ENCODE measurements at regions not wholly inside any gene's neighbourhood (a gene's known extent, or its start where the extent isn't known, plus 50 kb on each side); places are given as distances from the start of the nearest gene placed in this dataset.

DNA sequence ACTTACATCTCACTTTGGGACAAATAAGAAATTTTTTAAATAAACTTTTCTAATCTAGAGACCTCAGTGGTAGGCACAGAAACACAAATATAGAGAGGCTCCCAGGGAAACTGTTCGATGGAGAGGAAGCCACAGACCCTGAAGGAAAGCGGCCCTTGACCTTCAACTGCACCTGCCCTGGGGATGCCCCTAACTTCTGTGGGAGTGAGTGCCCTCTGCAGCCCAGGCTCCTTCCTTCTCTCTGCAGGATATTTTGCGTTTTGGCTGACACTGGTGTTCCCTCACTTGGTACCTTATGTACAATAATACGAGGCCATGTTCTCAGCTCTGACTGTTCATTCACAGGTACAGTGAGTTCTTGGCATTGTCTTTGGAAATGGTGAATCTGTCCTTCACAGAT lies 64.8 kb upstream of the MAL start:
- H4K20me1 ChIP-seq (ENCODE audit: insufficient read depth): no peaks in the 10 kb centered on the region
- no peaks in the 10 kb centered on the region for H3K9me2 ChIP-seq (ENCODE audit: insufficient read depth)
- RAD21 ChIA-PET (ENCODE audit: low non-redundant PET in 1 of 2, low total read pairs in 2 of 2, uncharacterized antibody in 2 of 2, unreplicated experiment in 2 of 2): no interaction called here
- no peak overlapping the region for H3K4me2 ChIP-seq (ENCODE audit: low read length)
- H3K9me3 ChIP-seq (ENCODE audit: control insufficient read depth in 1 of 2, insufficient read depth in 1 of 2, low read depth in 1 of 2, low read length in 2 of 2): no peaks in the 10 kb centered on the region
- CTCF ChIA-PET: no interaction called here
- H2AFZ ChIP-seq (ENCODE audit: low read depth, low read length, poor library complexity, severe bottlenecking): no peak overlapping the region
- TF ChIP-seq, protein P1, sequence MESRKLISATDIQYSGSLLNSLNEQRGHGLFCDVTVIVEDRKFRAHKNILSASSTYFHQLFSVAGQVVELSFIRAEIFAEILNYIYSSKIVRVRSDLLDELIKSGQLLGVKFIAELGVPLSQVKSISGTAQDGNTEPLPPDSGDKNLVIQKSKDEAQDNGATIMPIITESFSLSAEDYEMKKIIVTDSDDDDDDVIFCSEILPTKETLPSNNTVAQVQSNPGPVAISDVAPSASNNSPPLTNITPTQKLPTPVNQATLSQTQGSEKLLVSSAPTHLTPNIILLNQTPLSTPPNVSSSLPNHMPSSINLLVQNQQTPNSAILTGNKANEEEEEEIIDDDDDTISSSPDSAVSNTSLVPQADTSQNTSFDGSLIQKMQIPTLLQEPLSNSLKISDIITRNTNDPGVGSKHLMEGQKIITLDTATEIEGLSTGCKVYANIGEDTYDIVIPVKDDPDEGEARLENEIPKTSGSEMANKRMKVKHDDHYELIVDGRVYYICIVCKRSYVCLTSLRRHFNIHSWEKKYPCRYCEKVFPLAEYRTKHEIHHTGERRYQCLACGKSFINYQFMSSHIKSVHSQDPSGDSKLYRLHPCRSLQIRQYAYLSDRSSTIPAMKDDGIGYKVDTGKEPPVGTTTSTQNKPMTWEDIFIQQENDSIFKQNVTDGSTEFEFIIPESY (IDR thresholded peaks at IDR 0.05; ENCODE audit: extremely low read depth, insufficient replicate concordance, low read length): no peak
- no peak for TF ChIP-seq SIN3A (IDR thresholded peaks at IDR 0.05; ENCODE audit: low read depth)
- TF ChIP-seq, protein P2, sequence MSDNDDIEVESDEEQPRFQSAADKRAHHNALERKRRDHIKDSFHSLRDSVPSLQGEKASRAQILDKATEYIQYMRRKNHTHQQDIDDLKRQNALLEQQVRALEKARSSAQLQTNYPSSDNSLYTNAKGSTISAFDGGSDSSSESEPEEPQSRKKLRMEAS (IDR thresholded peaks at IDR 0.05): no peak
- TF ChIP-seq CEBPB (IDR thresholded peaks at IDR 0.05; ENCODE audit: low read depth): no peak
- TF ChIP-seq FOSL1 (IDR thresholded peaks at IDR 0.05; ENCODE audit: low read depth): no peak
- TF ChIP-seq EZH2phosphoT487 (IDR thresholded peaks at IDR 0.05; ENCODE audit: borderline replicate concordance): no peak
- TF ChIP-seq, protein P3, sequence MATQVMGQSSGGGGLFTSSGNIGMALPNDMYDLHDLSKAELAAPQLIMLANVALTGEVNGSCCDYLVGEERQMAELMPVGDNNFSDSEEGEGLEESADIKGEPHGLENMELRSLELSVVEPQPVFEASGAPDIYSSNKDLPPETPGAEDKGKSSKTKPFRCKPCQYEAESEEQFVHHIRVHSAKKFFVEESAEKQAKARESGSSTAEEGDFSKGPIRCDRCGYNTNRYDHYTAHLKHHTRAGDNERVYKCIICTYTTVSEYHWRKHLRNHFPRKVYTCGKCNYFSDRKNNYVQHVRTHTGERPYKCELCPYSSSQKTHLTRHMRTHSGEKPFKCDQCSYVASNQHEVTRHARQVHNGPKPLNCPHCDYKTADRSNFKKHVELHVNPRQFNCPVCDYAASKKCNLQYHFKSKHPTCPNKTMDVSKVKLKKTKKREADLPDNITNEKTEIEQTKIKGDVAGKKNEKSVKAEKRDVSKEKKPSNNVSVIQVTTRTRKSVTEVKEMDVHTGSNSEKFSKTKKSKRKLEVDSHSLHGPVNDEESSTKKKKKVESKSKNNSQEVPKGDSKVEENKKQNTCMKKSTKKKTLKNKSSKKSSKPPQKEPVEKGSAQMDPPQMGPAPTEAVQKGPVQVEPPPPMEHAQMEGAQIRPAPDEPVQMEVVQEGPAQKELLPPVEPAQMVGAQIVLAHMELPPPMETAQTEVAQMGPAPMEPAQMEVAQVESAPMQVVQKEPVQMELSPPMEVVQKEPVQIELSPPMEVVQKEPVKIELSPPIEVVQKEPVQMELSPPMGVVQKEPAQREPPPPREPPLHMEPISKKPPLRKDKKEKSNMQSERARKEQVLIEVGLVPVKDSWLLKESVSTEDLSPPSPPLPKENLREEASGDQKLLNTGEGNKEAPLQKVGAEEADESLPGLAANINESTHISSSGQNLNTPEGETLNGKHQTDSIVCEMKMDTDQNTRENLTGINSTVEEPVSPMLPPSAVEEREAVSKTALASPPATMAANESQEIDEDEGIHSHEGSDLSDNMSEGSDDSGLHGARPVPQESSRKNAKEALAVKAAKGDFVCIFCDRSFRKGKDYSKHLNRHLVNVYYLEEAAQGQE (IDR thresholded peaks at IDR 0.05; ENCODE audit: low read depth): no peak
- TF ChIP-seq ZFX (IDR thresholded peaks at IDR 0.05): no peak
- no peak for TF ChIP-seq SRF (IDR thresholded peaks at IDR 0.05; ENCODE audit: low read depth)
- TF ChIP-seq ZNF274 (IDR thresholded peaks at IDR 0.05; ENCODE audit: low read depth, low read length): no peak
- no peak overlapping the region for H3K27ac ChIP-seq (ENCODE audit: low read depth, low read length)
- DNase-seq (ENCODE audit: low read depth, low spot score): no peak
- intact Hi-C loops (cut with micrococcal nuclease): no loop called here
- H3K4me1 ChIP-seq (ENCODE audit: control insufficient read depth in 1 of 2, insufficient read depth in 2 of 2, low read length in 2 of 2): no peaks in the 10 kb centered on the region
- POLR2A ChIA-PET: no interaction called here
- H3K27me3 ChIP-seq (ENCODE audit: insufficient read depth, low read length): peaks cover 42% of the 10 kb centered on the region
- no peaks in the 10 kb centered on the region for H3K79me2 ChIP-seq (ENCODE audit: insufficient read depth, low read length)
- BruUV-seq (replicated peaks): no TSS peak
- no peak overlapping the region for H3K4me3 ChIP-seq (replicated peaks in 1 of 2; ENCODE audit: low read depth in 1 of 2, low read length in 2 of 2)
- no peaks in the 10 kb centered on the region for H3K36me3 ChIP-seq (ENCODE audit: control insufficient read depth in 1 of 2, insufficient read depth in 2 of 2, low read length in 2 of 2)
- H3K9ac ChIP-seq (ENCODE audit: low read length): no peak overlapping the region
- ATAC-seq: no peak
